ENCODE measurements at regions not wholly inside any gene's neighbourhood (a gene's known extent, or its start where the extent isn't known, plus 50 kb on each side); places are given as distances from the start of the nearest gene placed in this dataset.

- DNase-seq (ENCODE audit: low read depth) = no peak
- no peak overlapping the region for H3K4me3 ChIP-seq (ENCODE audit: low read depth, low read length)
These were observed 314.8 kb upstream of the ACVR2A start for GRCh38 chr2:147530033-147530432.

DNA sequence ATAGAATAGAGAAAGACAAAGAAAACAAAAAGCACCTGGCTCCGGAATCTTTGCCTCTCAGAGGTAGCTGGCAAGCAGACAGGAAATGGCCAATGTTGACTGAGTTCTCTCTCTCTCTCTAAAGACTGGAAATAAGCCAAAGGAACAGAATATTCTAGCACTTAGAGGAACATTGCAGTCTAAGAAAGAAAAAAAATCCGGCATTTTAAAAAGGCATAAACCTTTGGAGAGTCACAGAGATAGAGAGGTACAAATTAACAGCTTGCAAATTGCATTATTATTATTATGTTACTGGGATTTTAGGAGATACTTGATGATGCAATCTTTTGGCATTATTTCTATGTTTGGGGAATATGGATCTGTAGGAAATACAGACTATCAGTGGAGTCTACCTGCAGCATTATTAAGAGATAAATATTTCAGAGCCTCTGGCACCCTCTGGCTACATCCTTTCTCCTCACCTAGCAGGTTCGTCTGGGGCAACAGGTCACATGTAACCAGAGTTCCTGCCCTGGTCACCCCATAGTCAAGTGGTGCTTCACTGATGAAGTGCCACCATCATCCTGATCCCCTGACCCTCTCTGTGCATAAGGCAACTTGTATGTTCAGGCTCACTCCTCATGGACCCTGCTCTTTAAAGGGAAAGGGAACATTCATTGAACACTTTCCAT, 318.9 kb upstream of the ACVR2A start:
- DNase-seq (ENCODE audit: low read depth) = no peak
- H3K4me3 ChIP-seq (ENCODE audit: low read depth, low read length) = no peak overlapping the region

- DNase-seq (ENCODE audit: low read depth) = no peak
- H3K4me3 ChIP-seq (ENCODE audit: low read depth, low read length) = no peak overlapping the region
These were observed 319.9 kb upstream of the ACVR2A start for GRCh38 chr2:147524912-147525311.

DNA sequence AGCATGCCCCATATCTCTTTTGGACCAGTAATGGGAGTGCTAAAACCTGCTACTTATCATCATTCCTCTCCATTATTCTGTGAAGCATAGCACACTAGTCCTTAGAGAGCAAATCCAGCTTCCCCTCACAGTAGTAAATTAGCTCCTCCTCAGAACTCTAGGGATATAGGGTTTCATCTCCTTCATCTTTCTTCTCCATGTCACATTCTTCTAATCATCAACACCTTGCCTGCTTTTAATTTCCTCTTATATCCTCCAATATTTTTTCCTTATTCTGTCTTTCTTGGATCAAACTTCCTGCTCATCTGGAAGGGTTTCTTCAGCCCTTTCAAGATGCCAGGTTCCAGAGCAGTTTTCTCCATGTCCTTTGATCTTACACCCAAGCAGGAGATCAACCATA, 321.4 kb upstream of the ACVR2A start:
- no peak for DNase-seq (ENCODE audit: low read depth)
- H3K4me3 ChIP-seq (ENCODE audit: low read depth, low read length) = no peak overlapping the region

- no peak overlapping the region for H3K4me3 ChIP-seq (ENCODE audit: low read depth, low read length)
- DNase-seq (ENCODE audit: low read depth) = no peak
These were observed 322.9 kb upstream of the ACVR2A start for GRCh38 chr2:147521936-147522335.

DNA sequence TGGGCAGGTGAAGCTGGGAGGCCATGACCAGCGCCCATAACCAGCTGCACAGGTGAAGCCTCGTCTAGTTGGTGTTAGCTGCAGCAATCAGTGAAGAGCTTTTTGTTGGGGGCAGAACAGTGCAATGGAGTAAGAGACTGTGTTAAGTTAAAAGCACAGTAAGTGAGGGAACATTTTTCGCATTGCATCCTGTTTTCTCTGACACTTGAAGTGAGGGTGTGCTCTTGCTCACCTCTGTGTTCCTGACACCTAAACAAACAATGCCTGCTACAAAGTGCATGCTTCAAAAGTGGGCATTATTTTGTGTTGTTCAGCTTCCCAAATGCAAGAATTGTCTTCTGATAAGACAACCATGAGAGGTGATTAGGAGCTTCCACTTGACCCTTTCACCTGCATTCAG, 324.0 kb upstream of the ACVR2A start:
- no peak overlapping the region for H3K4me3 ChIP-seq (ENCODE audit: low read depth, low read length)
- DNase-seq (ENCODE audit: low read depth) = no peak

- H3K4me3 ChIP-seq (ENCODE audit: low read depth, low read length) = no peak overlapping the region
- no peak for DNase-seq (ENCODE audit: low read depth)
These were observed 325.7 kb upstream of the ACVR2A start for GRCh38 chr2:147519178-147519577.

DNA sequence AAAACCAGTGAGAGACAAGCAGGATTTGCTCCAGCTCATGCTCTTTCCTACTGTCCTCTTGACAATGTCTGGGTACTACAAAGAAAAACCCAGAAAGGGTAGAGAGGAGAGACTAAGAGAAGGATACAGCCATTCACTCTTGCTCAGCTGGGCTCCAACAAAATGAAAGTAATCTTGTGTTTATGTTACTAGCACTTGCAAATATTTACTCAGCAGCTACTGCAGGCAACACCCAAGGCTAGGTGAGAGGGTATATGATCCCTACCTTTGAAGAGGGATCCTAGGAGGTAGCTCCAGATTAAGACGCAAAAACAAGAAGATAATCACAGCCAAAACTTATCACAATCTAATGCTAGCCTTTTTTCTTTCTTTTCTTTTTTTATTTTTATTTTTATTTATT, 329.6 kb upstream of the ACVR2A start:
- H3K4me3 ChIP-seq (ENCODE audit: low read depth, low read length) = no peak overlapping the region
- DNase-seq (ENCODE audit: low read depth) = no peak

DNA sequence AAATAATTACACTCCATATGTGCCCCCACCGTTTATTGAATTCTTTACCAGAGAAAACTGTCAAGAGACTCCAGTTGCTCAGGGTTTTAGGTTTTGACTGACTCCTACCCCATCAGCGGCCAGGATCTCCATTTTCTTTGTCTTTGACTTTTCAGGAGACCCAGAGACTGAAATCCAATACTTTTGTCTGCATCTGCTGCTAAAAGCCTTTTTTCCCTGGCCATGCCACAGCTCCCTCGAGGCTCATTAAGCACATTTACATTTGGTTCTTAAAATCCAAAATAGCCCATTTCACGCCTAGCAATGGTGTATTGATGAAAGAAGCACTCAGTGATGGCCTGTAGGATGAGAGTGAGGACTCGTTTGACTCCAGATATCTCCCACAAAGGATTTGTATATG, 332.6 kb upstream of the ACVR2A start:
- no peak overlapping the region for H3K4me3 ChIP-seq (ENCODE audit: low read depth, low read length)
- DNase-seq (ENCODE audit: low read depth) = no peak

- H3K4me3 ChIP-seq (ENCODE audit: low read depth, low read length) = no peak overlapping the region
- peak; percentile 63 for DNase-seq (ENCODE audit: low read depth)
These were observed 333.3 kb upstream of the ACVR2A start for GRCh38 chr2:147511491-147511948.

- no peak overlapping the region for H3K4me3 ChIP-seq (ENCODE audit: low read depth, low read length)
- no peak for DNase-seq (ENCODE audit: low read depth)
These were observed 335.0 kb upstream of the ACVR2A start for GRCh38 chr2:147509821-147510220.

- no peak overlapping the region for H3K4me3 ChIP-seq (ENCODE audit: low read depth, low read length)
- DNase-seq (ENCODE audit: low read depth) = no peak
These were observed 337.9 kb upstream of the ACVR2A start for GRCh38 chr2:147506889-147507288.

DNA sequence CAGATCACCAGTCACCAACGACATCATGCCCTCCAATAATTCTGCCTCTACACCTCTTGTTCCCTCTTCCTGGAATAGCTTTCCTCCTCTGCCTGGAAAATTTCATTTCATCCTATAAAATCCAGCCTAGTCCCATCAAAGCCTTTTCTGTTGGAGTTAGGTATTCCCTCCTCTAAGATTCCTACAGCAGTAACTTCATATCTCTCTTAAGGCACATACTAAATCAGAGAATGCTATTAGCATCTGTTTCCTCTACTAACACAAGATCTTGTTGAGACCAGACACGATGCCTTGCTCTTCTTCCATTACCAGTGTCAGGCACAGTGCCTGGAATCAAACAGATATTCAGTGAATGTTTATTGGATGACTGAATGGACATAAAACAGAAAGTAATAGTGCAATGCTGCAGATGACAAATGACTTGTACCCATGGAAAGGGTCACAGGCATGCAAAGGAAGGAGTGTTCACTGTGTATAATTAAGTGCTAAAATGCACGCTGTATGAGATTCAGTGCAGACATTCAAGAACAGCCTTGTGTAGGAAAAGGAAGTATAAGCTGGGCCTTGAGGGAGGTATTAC, 342.0 kb upstream of the ACVR2A start:
- no peak for DNase-seq (ENCODE audit: low read depth)
- H3K4me3 ChIP-seq (ENCODE audit: low read depth, low read length) = no peak overlapping the region

- no peak for DNase-seq (ENCODE audit: low read depth)
- H3K4me3 ChIP-seq (ENCODE audit: low read depth, low read length) = no peak overlapping the region
These were observed 342.9 kb upstream of the ACVR2A start for GRCh38 chr2:147501968-147502367.

- no peak for DNase-seq (ENCODE audit: low read depth)
- H3K4me3 ChIP-seq (ENCODE audit: low read depth, low read length) = no peak overlapping the region
These were observed 343.9 kb upstream of the ACVR2A start for GRCh38 chr2:147500819-147501395.

DNA sequence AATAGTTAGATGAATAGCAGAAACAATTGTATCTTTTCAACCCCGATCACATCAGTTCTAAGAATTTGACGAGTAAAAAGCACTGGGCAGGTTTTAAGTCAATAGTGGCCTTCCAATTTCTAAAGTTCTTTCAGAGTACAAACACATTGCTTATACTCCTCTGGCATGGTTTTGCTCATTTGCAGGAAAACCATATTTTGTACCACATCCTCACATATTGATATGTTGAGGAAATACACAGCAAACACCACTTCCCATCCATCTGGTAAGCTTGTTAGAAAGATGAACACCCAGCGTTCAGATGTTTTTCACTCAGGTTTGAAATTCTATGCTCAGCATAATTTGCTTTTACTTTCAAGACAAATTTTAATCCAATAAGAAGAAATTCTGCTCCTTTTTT, 344.6 kb upstream of the ACVR2A start:
- no peak for DNase-seq (ENCODE audit: low read depth)
- H3K4me3 ChIP-seq (ENCODE audit: low read depth, low read length) = no peak overlapping the region

DNA sequence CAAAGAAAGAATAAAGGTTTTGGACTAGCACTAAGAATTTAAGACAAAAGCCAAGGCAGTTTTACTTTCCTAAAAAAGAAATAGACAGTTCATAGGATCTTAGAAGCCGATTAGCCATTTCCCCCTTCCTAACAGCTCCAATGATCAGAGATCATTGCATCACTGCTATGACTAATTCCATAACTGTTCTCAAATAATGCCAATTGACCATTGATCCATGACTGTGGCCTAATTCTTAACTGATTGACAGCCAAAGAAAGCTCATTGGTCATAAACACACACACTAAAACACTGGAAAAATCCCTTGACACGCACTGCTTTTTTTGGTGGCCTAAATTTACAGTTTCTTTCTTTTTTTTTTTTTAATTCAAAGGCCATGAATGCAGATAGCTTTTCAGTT, 345.0 kb upstream of the ACVR2A start:
- DNase-seq (ENCODE audit: low read depth) = no peak
- no peak overlapping the region for H3K4me3 ChIP-seq (ENCODE audit: low read depth, low read length)

DNA sequence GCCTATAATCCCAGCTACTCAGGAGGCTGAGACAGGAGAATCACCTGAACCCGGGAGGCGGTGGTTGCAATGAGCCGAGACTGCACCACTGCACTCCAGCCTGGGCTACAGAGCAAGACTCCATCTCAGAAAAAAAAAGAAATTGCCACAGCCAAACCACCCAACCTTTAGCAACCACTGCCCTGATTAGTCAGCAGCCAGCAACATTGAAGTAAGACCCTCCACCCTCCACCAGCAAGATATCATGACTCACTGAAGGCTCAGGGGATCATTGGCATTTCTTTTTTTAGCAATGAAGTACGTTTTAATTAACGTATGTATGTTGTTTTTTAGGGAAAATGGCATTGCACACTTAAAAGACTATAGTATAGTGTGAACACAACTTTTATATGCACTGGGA, 349.1 kb upstream of the ACVR2A start:
- DNase-seq (ENCODE audit: low read depth) = no peak
- no peak overlapping the region for H3K4me3 ChIP-seq (ENCODE audit: low read depth, low read length)

- no peak for DNase-seq (ENCODE audit: low read depth)
- H3K4me3 ChIP-seq (ENCODE audit: low read depth, low read length) = no peak overlapping the region
These were observed 352.4 kb upstream of the ACVR2A start for GRCh38 chr2:147492471-147492870.

DNA sequence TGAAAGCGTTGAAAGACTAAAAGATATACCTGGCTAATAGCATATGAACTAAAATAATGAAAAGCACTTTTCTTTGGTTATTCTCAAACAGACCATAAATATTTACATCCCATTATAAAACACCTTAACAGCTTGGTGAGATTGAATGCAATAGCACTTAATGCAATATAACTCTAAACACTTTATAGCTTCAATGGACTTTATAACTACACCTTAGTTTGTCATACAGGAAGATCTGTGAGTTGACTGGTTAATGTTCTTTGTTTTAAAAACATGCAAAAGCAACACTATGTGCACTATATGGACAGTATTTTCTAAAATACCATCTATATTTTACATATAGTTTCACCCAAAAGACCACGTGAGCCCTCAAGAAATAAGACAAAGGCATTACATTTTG, 353.3 kb upstream of the ACVR2A start:
- no peak for DNase-seq (ENCODE audit: low read depth)
- H3K4me3 ChIP-seq (ENCODE audit: low read depth, low read length) = no peak overlapping the region

Measured in skeletal muscle cell (primary cell).